Activated CD8-positive, alpha-beta T cell treated with anti-CD3 and anti-CD28 coated beads for 36 hours (primary cell): ENCODE measurements at regions not wholly inside any gene's neighbourhood (a gene's known extent, or its start where the extent isn't known, plus 50 kb on each side); places are given as distances from the start of the nearest gene placed in this dataset.
"Not testable (repeated sequence)": the region's sequence is repeated elsewhere in the genome, so short reads cannot be mapped to it uniquely, and the experiment has no call there.

Experiments
- ATAC-seq: fragments of 200-7000 bp; cut with Tn5 transposase; one replicate; pipeline ENCODE4 v1.10.0; 2021; ENCODE audit warnings: mild to moderate bottlenecking, moderate library complexity
- CTCF ChIA-PET: fragments of 350-600 bp; sonication (Branson Sonifier 250); formaldehyde crosslinking; loops from one replicate; lab custom pipeline; 2021; ENCODE audit warnings: antibody characterized with exemption; lab: Charles Lee
- POLR2A ChIA-PET: fragments of 350-600 bp; sonication (Branson Sonifier 250); formaldehyde crosslinking; loops from one replicate; lab custom pipeline; 2021; ENCODE audit warnings: antibody characterized with exemption; lab: Charles Lee
- DNase-seq: peaks from one replicate; pipeline ENCODE4 v3.0.0-alpha.2; 2020
- H3K27ac Mint-ChIP-seq: one replicate; pipeline ENCODE4 v1.8.0; 2021; ENCODE audit warnings: mild to moderate bottlenecking, mixed read lengths
- H3K27me3 Mint-ChIP-seq: one replicate; pipeline ENCODE4 v1.8.0; 2021; ENCODE audit warnings: mixed read lengths
- H3K36me3 Mint-ChIP-seq: one replicate; pipeline ENCODE4 v1.8.0; 2021; ENCODE audit warnings: low read depth, mixed read lengths
- H3K4me1 Mint-ChIP-seq: one replicate; pipeline ENCODE4 v1.8.0; 2021; ENCODE audit warnings: low read depth, mixed read lengths
- H3K4me3 Mint-ChIP-seq: one replicate; pipeline ENCODE4 v1.8.0; 2021; ENCODE audit warnings: mild to moderate bottlenecking, moderate library complexity, mixed read lengths
- H3K9me3 Mint-ChIP-seq: one replicate; pipeline ENCODE4 v1.8.0; 2021; ENCODE audit warnings: mixed read lengths
- CTCF ChIP-seq: fragments of 200-600 bp; IDR thresholded peaks from one replicate; pipeline ENCODE4 v1.8.0; 2022; ENCODE audit warnings: antibody characterized with exemption, mild to moderate bottlenecking
- intact Hi-C: fragments of 100-400 bp; cut with micrococcal nuclease; formaldehyde crosslinking; loops from one replicate; pipeline ENCODE4 v1.10.0; 2022

- DNase-seq (no peak), ATAC-seq (no peak)
- Mint-ChIP-seq H3K4me1 (peaks cover 43% of the 10 kb centered on the region), H3K27ac (no peak overlapping the region), H3K4me3 (no peak overlapping the region), H3K36me3 (no peaks in the 10 kb centered on the region), H3K9me3 (peaks cover 2% of the 10 kb centered on the region), H3K27me3 (peaks cover 19% of the 10 kb centered on the region)
- ChIA-PET CTCF (interaction anchor here (1.2 kb wide), 1 partner anchor 178 kb away, joined by 3 read pairs; no protein-coding TSS in a partner anchor), POLR2A (no interaction called here)
- no peak for TF ChIP-seq CTCF
- intact Hi-C loops, result no loop called here
Observed at GRCh38 chr14:34049790-34050189, 98.9 kb upstream of the EGLN3 start.

- H3K9me3 Mint-ChIP-seq, ATAC-seq, DNase-seq, H3K27ac Mint-ChIP-seq, POLR2A ChIA-PET, H3K4me3 Mint-ChIP-seq, intact Hi-C loops, CTCF ChIA-PET, H3K36me3 Mint-ChIP-seq: not testable (repeated sequence)
- Mint-ChIP-seq H3K4me1 (peaks cover 49% of the 10 kb centered on the region), H3K27me3 (peaks cover 19% of the 10 kb centered on the region)
Observed at GRCh38 chr14:34049187-34049586, 98.3 kb upstream of the EGLN3 start.

DNA sequence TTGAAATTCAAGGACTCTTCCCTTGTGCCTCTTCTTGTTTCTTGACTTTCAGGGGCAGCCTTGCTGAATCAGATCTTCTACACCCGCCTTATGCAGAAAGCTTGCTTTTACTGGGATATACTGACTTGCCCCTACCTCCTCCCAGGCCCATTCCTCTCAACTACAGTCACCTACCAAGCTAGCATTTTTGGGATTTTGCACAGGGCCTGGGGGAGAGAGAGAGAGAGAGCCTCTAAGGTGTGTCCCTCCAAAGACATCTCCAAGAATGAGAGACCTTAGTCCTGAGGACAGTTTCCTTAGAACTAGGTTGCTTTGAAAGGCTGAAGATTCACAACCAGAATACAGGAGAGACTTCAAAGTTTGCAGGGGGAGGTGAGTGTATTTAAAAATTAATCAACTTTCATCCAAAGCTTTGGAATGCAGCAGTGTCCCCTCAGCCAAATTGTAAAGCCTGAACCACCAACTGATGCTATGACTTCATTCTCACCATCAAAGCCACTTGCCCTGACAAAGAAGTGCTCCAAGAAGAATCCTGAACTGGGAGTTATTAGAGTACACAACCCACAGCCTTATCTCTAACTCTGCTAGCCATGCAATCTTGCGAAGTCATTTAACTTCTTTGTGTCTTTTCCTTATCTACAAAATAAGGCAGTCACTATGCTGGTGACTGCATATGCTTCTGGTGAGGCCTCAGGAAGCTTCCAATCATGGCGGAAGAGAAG, 96.1 kb upstream of the EGLN3 start:
- no peak for TF ChIP-seq CTCF
- POLR2A ChIA-PET, result no interaction called here
- H3K27ac Mint-ChIP-seq, result no peak overlapping the region
- H3K4me1 Mint-ChIP-seq, result peaks cover 53% of the 10 kb centered on the region
- ATAC-seq (no peak), DNase-seq (no peak)
- intact Hi-C loops, result no loop called here
- H3K27me3 Mint-ChIP-seq, result peaks cover 16% of the 10 kb centered on the region
- no peaks in the 10 kb centered on the region for H3K36me3 Mint-ChIP-seq
- CTCF ChIA-PET, result interaction anchor here (1.3 to 1.4 kb wide), 3 partner anchors 8 to 254 kb away, joined by 3 to 4 read pairs (median 3); no protein-coding TSS in a partner anchor
- peaks cover 3% of the 10 kb centered on the region for H3K9me3 Mint-ChIP-seq
- H3K4me3 Mint-ChIP-seq, result no peak overlapping the region

DNA sequence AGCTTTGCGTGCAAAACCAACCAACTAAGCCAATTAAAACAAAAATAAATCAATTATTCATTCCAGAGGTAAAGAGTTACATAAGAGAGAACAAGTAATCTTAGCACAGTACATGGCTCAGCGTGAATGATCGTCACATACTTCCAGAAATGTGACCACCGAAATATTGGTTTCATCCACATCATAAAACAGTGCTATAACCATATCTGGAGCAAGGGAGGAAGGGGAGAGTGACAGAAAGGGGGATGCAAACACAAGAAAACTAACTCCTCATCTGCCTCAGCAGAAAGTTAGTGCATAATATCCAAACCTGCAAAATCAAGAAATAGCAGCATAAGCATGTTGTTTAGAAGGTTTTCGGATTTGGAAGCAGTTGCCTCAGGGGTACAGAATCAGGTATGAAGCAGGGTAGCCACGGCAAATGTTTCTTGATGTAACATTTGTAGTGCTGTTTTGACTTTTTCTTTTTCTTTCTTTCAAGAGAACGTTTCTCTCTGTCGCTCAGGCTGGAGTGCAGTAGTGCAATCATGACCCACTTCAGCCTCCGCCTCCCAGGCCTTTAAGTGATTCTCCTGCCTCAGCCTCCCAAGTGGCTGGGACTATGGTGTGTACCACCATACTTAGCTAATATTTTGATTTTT, 93.9 kb upstream of the EGLN3 start:
- no peak for DNase-seq
- H3K36me3 Mint-ChIP-seq, result no peaks in the 10 kb centered on the region
- POLR2A ChIA-PET, result interaction anchor here (1.9 kb wide), 1 partner anchor 16 kb away, joined by 12 read pairs; no protein-coding TSS in a partner anchor

GRCh38 chr14:34044373-34044637, 93.4 kb upstream of the EGLN3 start:
- Mint-ChIP-seq H3K27me3 (peaks cover 10% of the 10 kb centered on the region), H3K4me1 (peaks cover 42% of the 10 kb centered on the region), H3K4me3 (no peak overlapping the region), H3K36me3 (no peaks in the 10 kb centered on the region), H3K9me3 (peaks cover 2% of the 10 kb centered on the region), H3K27ac (peak overlapping the region; percentile 80)
- ATAC-seq (no peak), DNase-seq (no peak)
- intact Hi-C loops, result no loop called here
- CTCF ChIA-PET, result interaction anchor here (0.7 kb wide), 1 partner anchor 54 kb away, joined by 3 read pairs; no protein-coding TSS in a partner anchor
- POLR2A ChIA-PET, result interaction anchor here (0.7 to 2.0 kb wide), 4 partner anchors 11 to 31 kb away, joined by 3 to 12 read pairs (median 4); no protein-coding TSS in a partner anchor
- TF ChIP-seq CTCF, result no peak

More for the DNA sequence above, 93.9 kb upstream of the EGLN3 start:
- Mint-ChIP-seq H3K27me3 (peaks cover 12% of the 10 kb centered on the region), H3K27ac (peak overlapping the region; percentile 80), H3K4me1 (peaks cover 45% of the 10 kb centered on the region), H3K4me3 (no peak overlapping the region), H3K9me3 (peaks cover 2% of the 10 kb centered on the region)
- TF ChIP-seq CTCF, result no peak
- intact Hi-C loops, result no loop called here
- CTCF ChIA-PET, result interaction anchor here (1.2 kb wide), 1 partner anchor 13 kb away, joined by 4 read pairs; no protein-coding TSS in a partner anchor
- no peak for ATAC-seq
